ENCODE measurements at regions not wholly inside any gene's neighbourhood (a gene's known extent, or its start where the extent isn't known, plus 50 kb on each side); places are given as distances from the start of the nearest gene placed in this dataset.
"Not testable (repeated sequence)": the region's sequence is repeated elsewhere in the genome, so short reads cannot be mapped to it uniquely, and the experiment has no call there.

DNA sequence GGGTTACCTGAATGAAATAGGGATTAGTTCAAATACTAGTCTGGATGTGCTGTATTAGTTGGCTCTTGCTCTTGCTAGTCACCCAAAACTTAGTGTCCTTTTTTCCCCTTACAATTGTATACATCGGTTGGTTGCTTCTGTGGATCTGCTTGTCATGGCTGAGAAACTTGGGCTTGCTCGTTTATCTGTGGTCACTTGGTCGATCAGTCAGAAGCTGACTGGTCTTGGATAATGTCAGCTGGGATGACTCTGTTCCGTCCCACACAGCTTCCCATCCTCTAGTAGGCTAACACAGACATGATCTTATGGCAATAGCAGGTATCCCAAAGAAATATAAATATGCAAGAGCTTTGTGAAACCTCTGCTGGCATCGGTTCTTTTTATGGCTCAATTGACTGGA, 807.4 kb downstream of the MAT2B start:
- no peaks in the 10 kb centered on the region for H3K27me3 ChIP-seq
- H3K4me3 ChIP-seq: no peak overlapping the region
- H3K9me3 ChIP-seq (ENCODE audit: low read depth): no peaks in the 10 kb centered on the region
- no peak for TF ChIP-seq CTCF (IDR thresholded peaks at IDR 0.05; ENCODE audit: low read depth, low read length)
- H3K4me1 ChIP-seq (ENCODE audit: low read depth): no peaks in the 10 kb centered on the region
- H3K36me3 ChIP-seq: no peaks in the 10 kb centered on the region
- H3K27ac ChIP-seq: no peak overlapping the region
- DNase-seq (ENCODE audit: low read depth in 1 of 2, low spot score in 1 of 2): no peak

DNA sequence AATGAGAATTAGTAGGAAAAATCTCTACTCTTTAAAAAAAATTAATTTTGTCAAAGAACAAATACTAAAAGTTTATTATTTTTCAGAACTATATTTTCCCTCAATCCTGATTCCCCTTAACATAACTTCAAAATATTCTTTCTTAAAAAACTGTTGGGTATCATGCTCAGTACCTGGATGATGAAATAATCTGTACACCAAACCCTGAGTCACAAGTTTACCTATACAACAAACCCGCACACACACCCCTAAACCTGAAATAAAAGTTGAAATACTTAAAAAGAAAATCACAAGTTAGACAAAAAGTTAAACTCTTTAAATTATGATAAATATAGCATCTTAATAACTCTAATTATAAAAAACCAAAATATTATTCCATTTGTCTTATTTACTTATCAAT, 812.3 kb downstream of the MAT2B start:
- Histone ChIP-seq H3K36me3 (no peaks in the 10 kb centered on the region), H3K4me1 (ENCODE audit: low read depth) (no peaks in the 10 kb centered on the region), H3K9me3 (ENCODE audit: low read depth) (no peaks in the 10 kb centered on the region), H3K27me3 (no peaks in the 10 kb centered on the region), H3K27ac (no peak overlapping the region), H3K4me3 (no peak overlapping the region)
- DNase-seq (ENCODE audit: low read depth in 1 of 2, low spot score in 1 of 2): no peak
- TF ChIP-seq CTCF (IDR thresholded peaks at IDR 0.05; ENCODE audit: low read depth, low read length): no peak

DNA sequence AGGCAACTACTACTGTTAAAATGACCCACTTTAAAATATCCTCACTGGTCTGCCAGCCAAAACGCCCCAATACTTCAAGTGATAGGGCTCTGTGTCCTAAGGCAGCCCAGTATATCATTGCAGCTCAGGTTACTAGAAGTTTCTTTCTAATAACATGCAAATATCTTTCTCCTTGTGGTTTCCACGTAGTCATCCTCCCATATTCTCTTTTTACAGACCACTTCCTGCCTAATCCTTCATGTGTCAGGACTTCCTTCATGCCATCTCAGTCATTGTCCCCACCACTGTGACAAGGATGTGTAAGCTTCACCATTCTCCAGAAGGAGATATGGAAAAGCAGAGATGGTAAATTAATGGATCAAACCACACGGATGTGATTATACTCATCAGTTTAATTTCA, 813.7 kb downstream of the MAT2B start:
- H3K27me3 ChIP-seq: no peaks in the 10 kb centered on the region
- H3K36me3 ChIP-seq: no peaks in the 10 kb centered on the region
- no peak overlapping the region for H3K27ac ChIP-seq
- H3K4me3 ChIP-seq: no peak overlapping the region
- H3K4me1 ChIP-seq (ENCODE audit: low read depth): no peaks in the 10 kb centered on the region
- no peak for TF ChIP-seq CTCF (IDR thresholded peaks at IDR 0.05; ENCODE audit: low read depth, low read length)
- no peak for DNase-seq (ENCODE audit: low read depth in 1 of 2, low spot score in 1 of 2)
- no peaks in the 10 kb centered on the region for H3K9me3 ChIP-seq (ENCODE audit: low read depth)

DNA sequence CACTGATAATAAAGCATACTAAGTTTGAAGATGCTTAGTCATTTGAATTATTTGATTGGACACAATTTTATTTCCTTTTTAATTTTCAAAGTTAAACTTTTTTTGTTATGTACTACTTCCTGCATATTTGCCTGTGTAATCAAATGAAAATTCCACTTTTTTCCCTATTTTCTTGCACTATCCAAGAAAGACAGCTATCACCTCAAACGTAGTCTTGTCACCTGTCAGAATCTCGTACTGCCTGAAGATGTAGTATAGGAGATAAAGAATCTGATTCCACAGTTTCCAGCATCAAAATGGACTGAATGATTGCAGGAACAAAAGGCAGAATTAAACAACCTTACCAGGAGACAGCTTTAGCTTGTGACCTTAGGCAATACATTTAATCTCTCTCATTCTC, 818.8 kb downstream of the MAT2B start:
- TF ChIP-seq CTCF (IDR thresholded peaks at IDR 0.05; ENCODE audit: low read depth, low read length): no peak
- no peak for DNase-seq (ENCODE audit: low read depth in 1 of 2, low spot score in 1 of 2)
- Histone ChIP-seq H3K4me3 (no peak overlapping the region), H3K9me3 (ENCODE audit: low read depth) (no peaks in the 10 kb centered on the region), H3K4me1 (ENCODE audit: low read depth) (no peaks in the 10 kb centered on the region), H3K36me3 (no peaks in the 10 kb centered on the region), H3K27ac (no peak overlapping the region), H3K27me3 (no peaks in the 10 kb centered on the region)

- Histone ChIP-seq H3K9me3 (ENCODE audit: low read depth) (no peaks in the 10 kb centered on the region), H3K27me3 (no peaks in the 10 kb centered on the region), H3K4me3 (no peak overlapping the region), H3K36me3 (no peaks in the 10 kb centered on the region), H3K4me1 (ENCODE audit: low read depth) (no peaks in the 10 kb centered on the region), H3K27ac (no peak overlapping the region)
- peak; percentile 19 for TF ChIP-seq CTCF (IDR thresholded peaks at IDR 0.05; ENCODE audit: low read depth, low read length)
- no peak for DNase-seq (ENCODE audit: low read depth in 1 of 2, low spot score in 1 of 2)
Measured at GRCh38 chr5:164326219-164326618, 820.8 kb downstream of the MAT2B start.

DNA sequence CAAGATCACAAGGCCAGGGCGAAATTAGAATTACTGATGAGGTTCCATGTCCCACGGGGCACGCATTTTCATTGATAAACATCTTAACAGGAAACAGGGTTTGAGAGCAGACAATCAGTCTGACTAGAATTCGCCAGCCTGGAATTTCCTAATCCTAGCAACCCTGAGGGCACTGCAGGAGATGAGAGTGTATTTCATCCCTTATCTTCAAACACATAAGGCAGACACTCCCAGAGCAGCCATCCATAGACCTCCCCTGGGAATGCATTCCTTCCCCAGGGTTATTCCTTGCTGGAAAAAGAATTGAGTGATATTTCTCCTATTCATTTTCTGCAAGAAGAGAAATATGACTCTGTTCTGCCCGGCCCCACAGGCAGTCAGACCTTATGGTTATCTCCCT, 821.7 kb downstream of the MAT2B start:
- not testable (repeated sequence) for H3K9me3 ChIP-seq (ENCODE audit: low read depth); H3K27ac ChIP-seq; H3K4me3 ChIP-seq; H3K27me3 ChIP-seq; H3K36me3 ChIP-seq; H3K4me1 ChIP-seq (ENCODE audit: low read depth)
- peak in 1 of 2 donors; percentile 5 for DNase-seq (ENCODE audit: low read depth in 1 of 2, low spot score in 1 of 2)

Data from cardiac muscle cell (in vitro differentiated cells and primary cell).